ENCODE measurements at regions not wholly inside any gene's neighbourhood (a gene's known extent, or its start where the extent isn't known, plus 50 kb on each side); places are given as distances from the start of the nearest gene placed in this dataset.

GRCh38 chr9:11038366-11038765 is 425.6 kb upstream of the PTPRD start:
- TF ChIP-seq CTCF (IDR thresholded peaks at IDR 0.05) = no peak

GRCh38 chr9:11039006-11039405 is 426.2 kb upstream of the PTPRD start:
- TF ChIP-seq CTCF (IDR thresholded peaks at IDR 0.05) = no peak

GRCh38 chr9:11045589-11045988 is 432.8 kb upstream of the PTPRD start:
- no peak for TF ChIP-seq CTCF (IDR thresholded peaks at IDR 0.05)

GRCh38 chr9:11063263-11063662 is 450.5 kb upstream of the PTPRD start:
- no peak for TF ChIP-seq CTCF (IDR thresholded peaks at IDR 0.05)

GRCh38 chr9:11064909-11065308 is 452.1 kb upstream of the PTPRD start:
- no peak for TF ChIP-seq CTCF (IDR thresholded peaks at IDR 0.05)

GRCh38 chr9:11072176-11072575 is 459.4 kb upstream of the PTPRD start:
- no peak for TF ChIP-seq CTCF (IDR thresholded peaks at IDR 0.05)

GRCh38 chr9:11086561-11086960 is 473.8 kb upstream of the PTPRD start:
- no peak for TF ChIP-seq CTCF (IDR thresholded peaks at IDR 0.05)

- no peak for TF ChIP-seq CTCF (IDR thresholded peaks at IDR 0.05)
Measured at GRCh38 chr9:11088821-11089374, 476.1 kb upstream of the PTPRD start.
